GM12874 (cell line): ENCODE measurements at regions not wholly inside any gene's neighbourhood (a gene's known extent, or its start where the extent isn't known, plus 50 kb on each side); places are given as distances from the start of the nearest gene placed in this dataset.

Experiments used
- CTCF ChIP-seq: IDR thresholded peaks from 2 replicates; pipeline ENCODE4 v1.5.1; 2011; ENCODE audit warnings: low read depth, mild to moderate bottlenecking, control low read depth, low read length, moderate library complexity; ENCODE audit not compliant: insufficient read depth

GRCh38 chr1:181260271-181260670 lies 171.8 kb downstream of the IER5 start:
- no peak for TF ChIP-seq CTCF

- TF ChIP-seq CTCF = no peak
These were observed 172.5 kb downstream of the IER5 start for GRCh38 chr1:181260994-181261393.

GRCh38 chr1:181262069-181262468 lies 173.6 kb downstream of the IER5 start:
- no peak for TF ChIP-seq CTCF

GRCh38 chr1:181263444-181263843 lies 174.9 kb downstream of the IER5 start:
- TF ChIP-seq CTCF = no peak

- no peak for TF ChIP-seq CTCF
These were observed 176.3 kb downstream of the IER5 start for GRCh38 chr1:181264821-181265220.

GRCh38 chr1:181284978-181285377 lies 196.5 kb downstream of the IER5 start:
- no peak for TF ChIP-seq CTCF

- TF ChIP-seq CTCF = no peak
These were observed 188.1 kb upstream of the CACNA1E start for GRCh38 chr1:181295217-181295616.

- no peak for TF ChIP-seq CTCF
These were observed 187.1 kb upstream of the CACNA1E start for GRCh38 chr1:181296180-181296579.
